H9 (cell line): ENCODE measurements at regions not wholly inside any gene's neighbourhood (a gene's known extent, or its start where the extent isn't known, plus 50 kb on each side); places are given as distances from the start of the nearest gene placed in this dataset.

ENCODE experiments used
- DNase-seq: peaks from one replicate; pipeline ENCODE4 v3.0.0-alpha.2; 2017
- H2AFZ ChIP-seq: one replicate; pipeline ENCODE4 v1.6.1; 2013; ENCODE audit warnings: mild to moderate bottlenecking, low read length, control low read depth, moderate library complexity
- H2AK5ac ChIP-seq: 2 replicates; pipeline ENCODE4 v1.6.1; 2013; ENCODE audit warnings: low read length, control low read depth, mixed read lengths; ENCODE audit not compliant: insufficient read length
- H2BK120ac ChIP-seq: one replicate; pipeline ENCODE4 v1.6.1; 2013; ENCODE audit warnings: low read depth, mild to moderate bottlenecking, low read length, control low read depth, inconsistent platforms; ENCODE audit not compliant: poor library complexity, severe bottlenecking
- H2BK12ac ChIP-seq: 2 replicates; pipeline ENCODE4 v1.6.1; 2013; ENCODE audit warnings: low read length, control low read depth, mixed read lengths, low read depth; ENCODE audit not compliant: insufficient read length
- H2BK15ac ChIP-seq: 2 replicates; pipeline ENCODE4 v1.6.1; 2013; ENCODE audit warnings: low read depth, low read length, control low read depth
- H2BK20ac ChIP-seq: one replicate; pipeline ENCODE4 v1.6.1; 2013; ENCODE audit warnings: low read depth, mild to moderate bottlenecking, low read length, control low read depth, inconsistent platforms; ENCODE audit not compliant: poor library complexity, severe bottlenecking
- H2BK5ac ChIP-seq: 2 replicates; pipeline ENCODE4 v1.6.1; 2013; ENCODE audit warnings: low read length, control low read depth, mixed read lengths; ENCODE audit not compliant: insufficient read length
- H3K14ac ChIP-seq: 2 replicates; pipeline ENCODE4 v1.6.1; 2013; ENCODE audit warnings: low read length, control low read depth; ENCODE audit not compliant: insufficient read depth
- H3K18ac ChIP-seq: 2 replicates; pipeline ENCODE4 v1.6.1; 2013; ENCODE audit warnings: low read depth, mild to moderate bottlenecking, mixed read lengths, low read length, control low read depth; ENCODE audit not compliant: insufficient read length
- H3K23ac ChIP-seq: 2 replicates; pipeline ENCODE4 v1.6.1; 2013; ENCODE audit warnings: low read length, control low read depth, mixed read lengths, low read depth; ENCODE audit not compliant: insufficient read length
- H3K23me2 ChIP-seq: 2 replicates; pipeline ENCODE4 v1.6.1; 2013; ENCODE audit warnings: low read depth, mild to moderate bottlenecking, mixed read lengths, low read length, control low read depth; ENCODE audit not compliant: insufficient read length, poor library complexity, severe bottlenecking
- H3K27ac ChIP-seq: 2 replicates; pipeline ENCODE4 v1.5.1; 2013; ENCODE audit warnings: low read length, control low read depth, mixed read lengths, low read depth; ENCODE audit not compliant: insufficient read length
- H3K27me3 ChIP-seq: 2 replicates; pipeline ENCODE4 v1.6.1; 2013; ENCODE audit warnings: low read length, control low read depth, inconsistent platforms; ENCODE audit not compliant: insufficient read depth
- H3K4ac ChIP-seq: 2 replicates; pipeline ENCODE4 v1.6.1; 2013; ENCODE audit warnings: low read depth, mild to moderate bottlenecking, control low read depth, inconsistent platforms, low read length, moderate library complexity
- H3K4me1 ChIP-seq: 2 replicates; pipeline ENCODE4 v1.6.1; 2013; ENCODE audit warnings: low read length, control low read depth, inconsistent platforms; ENCODE audit not compliant: insufficient read depth
- H3K4me2 ChIP-seq: 2 replicates; pipeline ENCODE4 v1.6.1; 2013; ENCODE audit warnings: low read length, control low read depth, mixed read lengths; ENCODE audit not compliant: insufficient read length, insufficient read depth
- H3K56ac ChIP-seq: 2 replicates; pipeline ENCODE4 v1.6.1; 2013; ENCODE audit warnings: low read depth, mild to moderate bottlenecking, mixed read lengths, low read length, control low read depth; ENCODE audit not compliant: insufficient read length
- H3K79me1 ChIP-seq: 2 replicates; pipeline ENCODE4 v1.6.1; 2013; ENCODE audit warnings: low read depth, mild to moderate bottlenecking, moderate library complexity, low read length, control low read depth, inconsistent platforms; ENCODE audit not compliant: insufficient read depth, poor library complexity, severe bottlenecking
- H3K79me2 ChIP-seq: 2 replicates; pipeline ENCODE4 v1.6.1; 2013; ENCODE audit warnings: low read length, control low read depth, inconsistent platforms; ENCODE audit not compliant: insufficient read depth
- H3K9ac ChIP-seq: 2 replicates; pipeline ENCODE4 v1.6.1; 2013; ENCODE audit warnings: low read length, control low read depth, mixed read lengths; ENCODE audit not compliant: insufficient read length; ENCODE audit errors: extremely low read depth
- H3K9me3 ChIP-seq: one replicate; pipeline ENCODE4 v1.6.1; 2013; ENCODE audit warnings: low read depth, low read length, inconsistent platforms; ENCODE audit not compliant: control insufficient read depth
- H3T11ph ChIP-seq: one replicate; pipeline ENCODE4 v1.6.1; 2013; ENCODE audit warnings: mild to moderate bottlenecking, low read length, control low read depth, inconsistent platforms
- H4K20me1 ChIP-seq: one replicate; pipeline ENCODE4 v1.6.1; 2013; ENCODE audit not compliant: control insufficient read depth, insufficient read length, insufficient read depth
- H4K5ac ChIP-seq: 2 replicates; pipeline ENCODE4 v1.6.1; 2013; ENCODE audit warnings: low read depth, mild to moderate bottlenecking, mixed read lengths, low read length, control low read depth; ENCODE audit not compliant: insufficient read length
- H4K8ac ChIP-seq: replicated peaks from 2 replicates; pipeline ENCODE4 v1.6.1; 2013; ENCODE audit warnings: low read length, control low read depth, mixed read lengths, low read depth; ENCODE audit not compliant: insufficient read length
- H4K91ac ChIP-seq: 2 replicates; pipeline ENCODE4 v1.6.1; 2013; ENCODE audit warnings: low read depth, mild to moderate bottlenecking, moderate library complexity, mixed read lengths, low read length, control low read depth; ENCODE audit not compliant: insufficient read length
- H3K27ac Mint-ChIP-seq, 3 experiments: 2 replicates in 2 of 3; 3 replicates in 1 of 3; pipeline ENCODE4 v1.8.0; 2020 to 2021; ENCODE audit warnings: mixed read lengths in 3 of 3, mild to moderate bottlenecking in 1 of 3, moderate library complexity in 1 of 3
- H3K27me3 Mint-ChIP-seq: 2 replicates; pipeline ENCODE4 v1.8.0; 2021; ENCODE audit warnings: low read depth, mild to moderate bottlenecking, moderate library complexity, mixed read lengths
- H3K36me3 Mint-ChIP-seq, 3 experiments: 2 replicates in 2 of 3; 3 replicates in 1 of 3; pipeline ENCODE4 v1.8.0; 2020 to 2021; ENCODE audit warnings: low read depth in 3 of 3, mixed read lengths in 3 of 3; ENCODE audit not compliant: insufficient read depth in 1 of 3
- H3K4me1 Mint-ChIP-seq, 2 experiments: 2 replicates each; pipeline ENCODE4 v1.8.0; 2020; ENCODE audit warnings: mixed read lengths in 2 of 2
- H3K4me3 Mint-ChIP-seq, 2 experiments: 2 replicates in 1 of 2; 3 replicates in 1 of 2; pipeline ENCODE4 v1.8.0; 2020 to 2021; ENCODE audit warnings: mild to moderate bottlenecking in 2 of 2, mixed read lengths in 2 of 2, moderate library complexity in 1 of 2
- H3K9me3 Mint-ChIP-seq, 2 experiments: 2 replicates in 1 of 2; 3 replicates in 1 of 2; pipeline ENCODE4 v1.8.0; 2020; ENCODE audit warnings: mild to moderate bottlenecking in 2 of 2, mixed read lengths in 2 of 2, moderate library complexity in 1 of 2
- CTCF ChIP-seq: fragments of 200-600 bp; sonication (generic); conservative IDR thresholded peaks from 3 replicates; pipeline ENCODE4 v1.8.0; 2021; ENCODE audit warnings: antibody characterized with exemption, mild to moderate bottlenecking
- WGBS: extraction: QIAGEN DNeasy Blood & Tissue Kit; methylation state at CpG from one replicate; pipeline ENCODE4 v1.1.7; 2013; ENCODE audit warnings: missing lambda C conversion rate, low lambda C conversion rate, mixed read lengths; ENCODE audit not compliant: insufficient read length; ENCODE audit errors: extremely low coverage; 5-methylcytosine and 5-hydroxymethylcytosine counted together

- H3K27me3 Mint-ChIP-seq, result no peaks in the 10 kb centered on the region; the same call in 1 of the 2 replicates
- Histone ChIP-seq H3K9me3 (no peaks in the 10 kb centered on the region), H4K5ac (no peak overlapping the region), H3K56ac (no peak overlapping the region), H3T11ph (no peak overlapping the region), H4K20me1 (no peaks in the 10 kb centered on the region), H3K4me2 (no peak overlapping the region), H3K27me3 (no peaks in the 10 kb centered on the region), H2AK5ac (no peak overlapping the region), H3K79me2 (no peaks in the 10 kb centered on the region), H3K18ac (no peak overlapping the region), H3K23ac (no peak overlapping the region), H3K27ac (no peak overlapping the region), H2BK120ac (no peak overlapping the region), H2BK15ac (no peak overlapping the region), H3K4me1 (no peaks in the 10 kb centered on the region), H3K79me1 (no peaks in the 10 kb centered on the region), H2BK5ac (no peak overlapping the region), H3K14ac (no peak overlapping the region), H2BK12ac (no peak overlapping the region), H2AFZ (no peak overlapping the region), H4K8ac (no peak overlapping the region), H3K23me2 (no peaks in the 10 kb centered on the region), H4K91ac (no peak overlapping the region), H3K4ac (no peak overlapping the region), H2BK20ac (no peak overlapping the region), H3K9ac (no peak overlapping the region)
- H3K27ac Mint-ChIP-seq, result no peak overlapping the region
- H3K4me3 Mint-ChIP-seq, result no peak overlapping the region
- no peak for DNase-seq
- H3K4me1 Mint-ChIP-seq, result no peaks in the 10 kb centered on the region
- H3K9me3 Mint-ChIP-seq, result peaks cover 5 to 11% of the 10 kb centered on the region in 2 experiments
- WGBS, result no CpG with 5 or more reads among the region's 1 CpG
- TF ChIP-seq CTCF, result no peak
- no peaks in the 10 kb centered on the region; a peak in 1 of 7 replicates for H3K36me3 Mint-ChIP-seq
Measured at GRCh38 chr14:44567997-44568396, 60.9 kb upstream of the FSCB start.
